ENCODE measurements at regions not wholly inside any gene's neighbourhood (a gene's known extent, or its start where the extent isn't known, plus 50 kb on each side); places are given as distances from the start of the nearest gene placed in this dataset.

- no peak for DNase-seq
Observed at GRCh38 chr19:31611046-31611877, 262.0 kb upstream of the TSHZ3 start.

DNA sequence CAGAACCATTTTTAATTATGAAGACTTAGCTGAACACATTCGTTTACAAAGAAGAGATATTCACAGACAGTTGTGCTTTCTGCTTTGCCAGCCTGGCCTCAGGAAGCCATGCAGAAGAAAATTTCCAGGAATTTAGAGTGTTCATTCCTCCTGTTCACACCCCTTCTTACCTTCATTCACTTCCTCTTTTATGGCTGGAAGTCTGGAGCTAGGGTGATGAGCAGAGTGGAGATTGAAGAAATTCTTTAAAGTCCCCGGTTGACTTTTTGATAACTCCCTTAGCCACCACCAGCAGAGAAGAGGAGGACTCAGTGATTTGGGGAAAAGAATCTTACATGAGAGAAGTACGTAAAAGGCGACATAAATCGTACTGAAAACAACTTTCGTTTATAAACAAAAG is 263.6 kb upstream of the TSHZ3 start:
- DNase-seq = no peak

DNA sequence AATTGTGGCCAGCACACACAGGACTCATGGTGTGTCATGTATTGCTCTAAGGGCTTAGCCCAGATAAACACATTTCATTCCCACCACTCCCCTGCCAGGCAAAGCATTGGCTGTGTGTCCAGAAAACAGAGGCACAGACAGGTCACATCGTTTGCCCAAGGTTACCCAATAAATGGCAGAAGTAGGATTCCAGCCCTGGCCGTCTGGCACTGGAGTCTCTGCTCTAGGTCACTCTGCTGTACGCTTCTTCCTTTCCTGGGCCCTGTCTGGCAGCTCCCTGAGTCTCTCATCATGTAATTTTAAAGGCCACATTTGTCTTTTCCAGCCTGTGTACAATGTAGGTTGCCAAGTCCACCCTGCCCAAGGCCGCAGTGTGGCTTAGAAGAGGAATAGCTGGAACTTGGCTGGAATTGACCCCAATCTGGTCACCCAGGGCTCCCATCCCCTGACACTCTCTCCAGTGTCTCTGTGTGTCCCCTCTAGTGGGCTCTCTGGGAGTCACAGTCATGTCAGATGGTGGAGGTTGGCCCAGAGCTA is 264.5 kb upstream of the TSHZ3 start:
- DNase-seq = no peak

GRCh38 chr19:31616031-31616430 is 266.8 kb upstream of the TSHZ3 start:
- no peak for DNase-seq

DNA sequence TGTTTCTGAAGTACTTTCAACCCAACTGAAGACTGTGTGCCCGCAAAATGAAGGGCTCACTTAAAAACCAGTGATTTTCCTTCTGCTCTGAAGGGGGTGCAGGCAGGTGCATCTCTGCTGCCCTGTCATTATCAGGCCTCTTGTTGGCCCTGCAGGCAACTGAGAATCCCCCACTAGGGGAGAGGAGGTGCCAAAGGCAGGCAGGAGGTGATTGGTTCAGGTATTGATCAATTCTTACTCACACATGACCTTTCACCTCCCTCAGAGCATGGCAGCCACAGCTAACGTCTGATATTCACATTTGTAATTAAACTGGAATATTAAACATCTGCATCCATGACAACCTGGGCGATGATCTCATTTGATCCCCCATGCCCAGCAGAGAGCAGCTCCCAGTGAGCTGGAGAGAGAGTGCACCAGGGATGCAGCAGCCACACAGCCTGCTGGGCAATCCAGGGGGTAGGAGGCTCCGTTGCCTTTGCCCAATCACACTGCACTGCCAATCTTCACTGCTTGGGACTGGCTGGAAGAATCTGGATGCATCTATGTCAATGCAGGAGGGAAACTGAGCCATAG is 267.9 kb upstream of the TSHZ3 start:
- DNase-seq = no peak

DNA sequence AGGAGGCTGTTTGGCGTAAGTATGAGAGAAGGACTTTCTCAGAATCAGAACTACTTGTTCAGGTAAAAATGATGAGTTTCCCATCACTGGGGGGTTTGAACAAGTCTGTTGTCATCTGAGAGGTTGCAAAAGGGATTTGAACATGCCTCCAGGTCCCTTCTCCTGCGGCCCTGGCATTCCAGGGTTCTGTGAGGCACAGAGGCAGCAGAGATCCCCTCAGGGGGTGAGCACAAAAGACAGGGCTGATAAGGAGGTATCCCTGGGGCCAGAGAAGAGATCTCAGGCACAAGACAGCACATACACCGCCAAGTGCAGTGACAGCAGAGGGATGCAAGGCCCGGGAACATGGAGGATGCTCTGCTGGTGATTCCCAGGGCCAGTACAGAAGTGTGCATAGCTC is 275.8 kb upstream of the TSHZ3 start:
- DNase-seq = no peak

DNA sequence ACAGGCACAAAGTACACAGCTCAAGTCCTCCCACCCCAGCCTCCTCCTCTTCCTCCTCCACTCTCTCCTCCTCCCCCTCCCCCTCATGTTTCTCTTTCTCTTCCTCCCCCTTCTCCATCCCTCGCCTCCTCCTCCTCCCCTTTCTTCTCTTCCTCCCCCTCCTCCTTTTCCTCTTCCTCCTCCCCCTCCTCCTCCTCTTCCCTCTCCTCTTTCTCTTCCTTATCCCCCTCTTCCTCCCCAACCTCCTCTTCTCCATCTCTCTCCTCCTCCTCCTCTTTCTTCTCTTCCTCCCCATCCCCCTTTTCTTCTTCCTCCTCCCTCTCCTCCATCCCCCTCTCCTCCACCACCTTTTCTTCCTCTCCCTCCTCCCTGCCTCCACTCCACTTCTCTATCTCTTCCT is 276.3 kb upstream of the TSHZ3 start:
- DNase-seq = no peak

DNA sequence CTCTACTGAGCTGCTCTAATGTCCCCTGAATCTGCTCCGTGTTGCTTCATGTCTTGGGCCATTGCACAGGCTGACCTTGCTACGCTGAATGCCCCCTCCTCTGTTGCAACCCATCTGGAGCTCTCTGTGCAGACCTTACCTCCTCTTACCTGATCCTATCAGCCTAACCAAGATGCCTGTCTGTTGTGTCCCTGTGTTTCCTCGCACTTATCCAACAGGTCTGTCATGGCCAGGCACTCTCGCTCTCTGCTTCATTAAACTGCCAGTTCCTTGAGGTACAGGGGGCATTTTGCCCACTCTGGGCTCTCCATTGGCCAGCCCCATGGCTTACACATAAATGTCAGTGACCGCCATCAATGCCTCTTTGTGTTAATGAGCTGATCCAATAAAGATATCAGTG is 277.7 kb upstream of the TSHZ3 start:
- DNase-seq = no peak

- no peak for DNase-seq
Observed at GRCh38 chr19:31627620-31628365, 278.6 kb upstream of the TSHZ3 start.

DNA sequence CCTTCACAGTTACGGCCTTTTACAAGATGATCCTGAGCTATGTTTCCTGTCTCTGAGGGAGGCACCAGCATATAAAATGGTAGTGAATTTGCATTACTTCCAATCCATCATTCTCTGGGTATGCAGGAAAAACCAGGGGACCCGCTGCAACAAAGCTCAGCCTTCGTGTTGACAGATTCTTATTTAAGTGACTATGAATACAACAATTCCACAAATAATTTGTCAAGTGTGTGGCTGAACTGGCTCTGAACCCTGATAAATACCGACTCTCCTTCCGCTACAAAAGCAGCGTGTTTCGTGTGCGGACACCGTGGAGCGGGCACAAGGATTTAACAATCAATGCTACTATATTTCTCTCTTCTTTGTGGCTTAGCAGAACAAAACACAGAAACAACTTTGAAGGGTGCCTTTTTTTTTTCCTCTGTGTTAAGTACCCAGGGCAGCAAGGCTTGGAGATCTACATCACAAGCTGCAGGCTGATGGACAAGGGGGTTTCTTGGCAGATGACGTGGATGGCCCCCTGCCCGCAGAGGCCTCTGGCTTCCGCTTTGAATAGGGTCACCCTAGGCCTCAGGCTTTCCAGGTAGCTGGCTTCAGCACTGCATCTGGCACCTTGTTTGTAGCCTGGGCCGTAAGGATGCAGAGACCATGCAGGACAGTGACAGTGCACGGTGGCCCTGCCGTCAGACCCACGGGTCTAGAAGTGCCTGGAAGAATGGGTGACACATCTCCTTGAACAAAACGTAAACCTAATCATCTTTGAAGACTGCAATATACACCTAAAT is 280.5 kb upstream of the TSHZ3 start:
- no peak for DNase-seq

GRCh38 chr19:31633014-31633413 is 283.8 kb upstream of the TSHZ3 start:
- DNase-seq = no peak

DNA sequence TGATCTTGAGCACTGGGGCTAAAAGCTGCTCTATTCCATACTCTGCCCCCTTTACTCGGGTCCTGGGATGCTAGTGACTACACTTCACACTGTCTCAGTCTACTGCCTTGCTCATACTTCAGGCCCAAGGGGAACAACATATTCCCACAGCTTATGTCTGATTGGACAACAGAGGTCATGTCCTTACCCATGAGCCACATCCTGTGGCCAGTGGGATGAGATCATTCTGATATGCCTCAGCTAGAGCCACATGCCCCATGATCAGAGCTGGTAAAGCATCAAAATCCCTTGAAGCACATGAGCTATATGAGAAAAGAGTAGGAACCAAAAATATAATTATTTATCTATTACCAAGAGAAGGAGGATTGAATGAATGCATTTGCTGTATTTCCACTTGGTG is 290.1 kb upstream of the TSHZ3 start:
- no peak for DNase-seq

DNA sequence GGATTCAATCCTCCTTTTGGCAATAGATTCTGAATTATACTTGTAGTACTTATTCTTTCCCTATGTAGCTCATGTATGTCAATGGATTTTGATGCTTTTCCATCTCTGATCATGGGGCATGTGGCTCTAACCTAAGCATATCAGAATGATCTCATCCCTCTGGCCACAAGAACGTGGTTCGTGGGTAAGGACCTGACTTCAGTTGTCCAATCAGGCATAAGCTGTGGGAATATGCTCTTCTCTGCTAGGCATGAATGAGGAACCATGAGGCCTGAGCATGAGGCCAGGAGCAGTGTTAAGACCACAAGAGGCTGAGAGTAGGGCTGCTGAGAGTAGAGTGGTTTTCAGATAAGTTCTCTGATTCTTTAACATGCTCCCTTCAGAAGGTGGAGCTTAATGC is 292.4 kb upstream of the TSHZ3 start:
- no peak for DNase-seq

GRCh38 chr19:31648347-31648746 is 299.1 kb upstream of the TSHZ3 start:
- DNase-seq = no peak

- no peak for DNase-seq
Observed at GRCh38 chr19:31656507-31656906, 307.3 kb upstream of the TSHZ3 start.

- DNase-seq = no peak
Observed at GRCh38 chr19:31658993-31659896, 310.0 kb upstream of the TSHZ3 start.

DNA sequence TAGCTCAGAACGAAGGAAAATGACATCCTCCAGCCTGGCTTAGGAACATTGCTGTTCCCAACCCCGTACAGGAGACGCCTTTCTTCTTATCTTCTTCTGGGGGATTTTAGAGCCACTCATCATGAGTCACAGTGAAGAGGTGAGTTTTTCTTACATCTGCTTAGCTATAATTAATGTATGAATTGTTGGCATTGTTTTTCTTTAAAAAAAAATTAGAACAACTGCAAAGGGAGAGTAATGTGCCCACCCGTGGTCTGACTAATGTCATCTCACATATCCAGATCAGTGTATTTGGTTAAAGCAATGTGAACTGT is 310.6 kb upstream of the TSHZ3 start:
- no peak for DNase-seq

- DNase-seq = no peak
Observed at GRCh38 chr19:31664096-31664495, 314.9 kb upstream of the TSHZ3 start.

GRCh38 chr19:31664997-31665396 is 315.8 kb upstream of the TSHZ3 start:
- DNase-seq = no peak

DNA sequence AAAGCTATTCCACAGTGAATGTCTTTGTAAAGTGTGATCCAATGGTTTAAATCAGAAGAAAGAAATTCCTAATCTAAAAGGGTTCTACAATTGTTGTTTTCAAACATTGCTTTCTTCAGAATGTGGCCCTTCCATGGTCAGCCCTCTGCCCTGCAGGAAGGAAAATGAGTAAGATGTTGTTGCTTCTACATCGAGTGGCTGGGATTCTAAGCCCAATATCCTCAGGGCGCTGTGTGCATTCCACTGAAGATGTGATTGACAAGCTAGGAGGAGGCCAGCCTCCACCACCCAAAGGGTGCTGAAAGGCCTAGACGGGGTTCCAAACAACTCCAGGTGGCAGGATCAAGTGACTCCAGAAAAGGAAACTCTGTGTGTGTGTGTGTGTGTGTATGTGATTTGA is 316.9 kb upstream of the TSHZ3 start:
- DNase-seq = no peak

- DNase-seq = no peak
Observed at GRCh38 chr19:31667106-31667505, 317.9 kb upstream of the TSHZ3 start.

- DNase-seq = no peak
Observed at GRCh38 chr19:31668921-31669320, 319.7 kb upstream of the TSHZ3 start.
